GM12891 (cell line): ENCODE measurements at regions not wholly inside any gene's neighbourhood (a gene's known extent, or its start where the extent isn't known, plus 50 kb on each side); places are given as distances from the start of the nearest gene placed in this dataset.

Source experiments
- POLR2A ChIP-seq: IDR thresholded peaks from 2 replicates; pipeline ENCODE4 v1.6.1; 2011; ENCODE audit warnings: low read depth, low read length, control low read depth
- POLR2AphosphoS5 ChIP-seq: IDR thresholded peaks from 2 replicates; pipeline ENCODE4 v1.6.1; 2011; ENCODE audit warnings: low read depth, low read length, control low read depth
- POU2F2 ChIP-seq: IDR thresholded peaks from 2 replicates; pipeline ENCODE4 v1.6.1; 2011; ENCODE audit warnings: low read depth, mild to moderate bottlenecking, control low read depth, low read length, moderate library complexity
- SPI1 ChIP-seq: IDR thresholded peaks from 2 replicates; pipeline ENCODE4 v1.6.1; 2011; ENCODE audit warnings: low read depth, low read length, control low read depth
- TAF1 ChIP-seq: IDR thresholded peaks from 2 replicates; pipeline ENCODE4 v1.6.1; 2011; ENCODE audit warnings: low read depth, low read length, control low read depth

GRCh38 chr6:140542863-140543262 is 1168.4 kb upstream of the CITED2 start:
- TF ChIP-seq POLR2AphosphoS5, result no peak
- no peak for TF ChIP-seq TAF1
- TF ChIP-seq POLR2A, result no peak
- TF ChIP-seq SPI1, result no peak
- no peak for TF ChIP-seq POU2F2
